ENCODE measurements at regions not wholly inside any gene's neighbourhood (a gene's known extent, or its start where the extent isn't known, plus 50 kb on each side); places are given as distances from the start of the nearest gene placed in this dataset.

GRCh38 chr9:126125577-126125976, 201.1 kb upstream of the MVB12B start:
- DNase-seq (ENCODE audit: low read depth in 2 of 2): no peak

DNA sequence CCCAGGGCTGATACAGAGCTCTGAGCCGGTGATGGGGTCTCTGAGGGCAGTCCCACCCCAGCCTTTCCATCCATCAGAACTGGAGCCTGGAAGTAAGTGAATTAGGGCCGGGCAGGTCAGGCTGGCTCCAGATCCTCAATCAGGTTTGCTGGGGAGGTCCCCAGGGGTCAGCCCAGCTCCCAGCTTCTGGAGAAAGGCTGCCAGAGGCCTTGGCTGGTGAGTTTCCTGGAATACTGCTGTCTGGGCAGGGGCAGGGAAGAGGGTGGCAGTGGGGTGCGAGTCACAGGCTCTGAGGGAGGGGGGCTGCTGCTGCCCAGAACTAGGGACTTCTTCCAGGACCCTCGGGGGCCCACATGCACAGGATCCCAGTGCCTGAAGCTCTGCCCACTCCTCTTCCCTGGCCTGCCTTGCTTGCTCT, 200.6 kb upstream of the MVB12B start:
- no peak for DNase-seq (ENCODE audit: low read depth in 2 of 2)

DNA sequence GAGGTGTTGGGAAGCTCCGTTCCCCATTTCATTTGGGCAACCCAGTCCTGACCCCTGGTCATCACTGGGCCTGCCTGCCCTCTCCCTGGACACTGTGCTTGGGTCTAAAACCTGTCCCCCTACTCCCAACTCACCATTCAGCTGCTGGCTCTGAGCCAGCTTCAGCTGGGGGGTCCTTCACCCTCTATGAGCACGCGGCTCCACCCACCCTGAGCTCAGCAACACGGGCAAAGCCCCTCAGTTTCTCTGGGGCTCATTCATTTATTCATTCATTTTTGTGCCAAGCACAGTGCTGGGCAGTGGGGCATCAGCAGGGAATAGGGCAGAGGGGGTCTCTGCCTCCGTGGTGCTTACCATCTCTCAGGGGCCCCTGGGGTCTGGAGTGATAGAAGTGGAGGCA, 199.8 kb upstream of the MVB12B start:
- DNase-seq (ENCODE audit: low read depth in 2 of 2): no peak

GRCh38 chr9:126127591-126127990, 199.0 kb upstream of the MVB12B start:
- no peak for DNase-seq (ENCODE audit: low read depth in 2 of 2)

GRCh38 chr9:126128494-126129142, 198.0 kb upstream of the MVB12B start:
- no peak for DNase-seq (ENCODE audit: low read depth in 2 of 2)

DNA sequence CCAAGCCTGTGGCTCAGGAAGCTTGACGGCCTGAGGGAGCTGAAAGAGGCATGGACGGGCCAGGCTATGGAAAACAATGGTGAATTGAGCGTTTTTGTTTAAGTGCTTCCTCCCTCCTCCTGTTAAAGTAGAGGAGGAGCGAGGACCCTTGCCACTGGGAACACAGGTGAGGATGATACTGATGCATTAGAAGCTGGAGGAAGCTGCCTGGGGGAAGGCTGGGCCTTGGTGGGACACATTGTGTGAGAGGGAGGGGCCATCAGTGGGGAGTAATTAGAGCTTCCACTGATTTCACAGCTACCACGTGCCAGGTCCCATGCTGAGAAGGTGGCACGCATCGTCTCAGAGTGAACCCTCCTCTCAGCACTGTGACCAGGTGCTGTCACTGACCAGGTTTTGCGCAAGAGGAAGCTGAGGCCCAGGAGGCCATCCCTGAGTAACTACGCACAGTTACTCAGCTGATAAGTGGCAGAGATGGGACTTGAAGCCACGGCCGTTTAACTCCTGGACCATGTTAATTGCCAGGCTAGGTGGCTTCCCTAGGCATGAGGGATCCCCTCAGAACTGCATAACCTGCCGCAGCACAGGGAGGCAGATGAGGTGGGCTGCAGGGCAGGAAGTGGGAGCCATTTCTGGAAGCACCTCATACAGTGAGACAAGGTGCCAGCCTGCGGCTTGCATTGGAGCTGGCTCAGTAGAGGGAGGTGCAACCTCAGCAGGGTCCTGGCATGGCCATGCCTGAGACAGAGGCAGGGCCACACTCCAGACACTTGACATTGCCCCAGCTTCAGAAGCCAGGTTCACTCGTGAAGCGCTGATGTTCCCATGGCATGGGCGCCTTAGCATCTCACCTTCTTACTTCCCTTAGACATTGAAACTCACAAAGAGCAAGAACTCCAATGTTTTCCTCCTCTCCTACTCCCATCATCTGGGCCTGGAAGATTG, 195.3 kb upstream of the MVB12B start:
- no peak for DNase-seq (ENCODE audit: low read depth in 2 of 2)

DNA sequence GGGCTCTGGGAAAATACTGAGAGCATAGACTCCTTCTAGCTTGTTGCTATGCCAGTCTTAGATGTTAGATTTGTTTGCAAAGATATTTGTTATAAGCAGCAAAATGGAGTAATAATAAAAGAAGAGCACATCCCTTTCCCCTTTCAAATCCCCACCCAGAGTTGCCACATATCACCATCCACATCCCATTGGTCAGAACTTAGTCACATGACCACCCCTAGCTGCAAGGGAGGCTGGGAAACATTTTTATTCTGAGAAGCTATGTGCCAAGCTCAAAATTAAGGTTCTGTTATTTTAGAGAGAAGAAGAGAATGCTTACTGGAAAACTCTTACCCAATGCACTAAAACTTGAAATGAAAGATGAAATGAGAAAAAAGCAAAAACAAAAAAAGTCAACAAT, 193.9 kb upstream of the MVB12B start:
- no peak for DNase-seq (ENCODE audit: low read depth in 2 of 2)

DNA sequence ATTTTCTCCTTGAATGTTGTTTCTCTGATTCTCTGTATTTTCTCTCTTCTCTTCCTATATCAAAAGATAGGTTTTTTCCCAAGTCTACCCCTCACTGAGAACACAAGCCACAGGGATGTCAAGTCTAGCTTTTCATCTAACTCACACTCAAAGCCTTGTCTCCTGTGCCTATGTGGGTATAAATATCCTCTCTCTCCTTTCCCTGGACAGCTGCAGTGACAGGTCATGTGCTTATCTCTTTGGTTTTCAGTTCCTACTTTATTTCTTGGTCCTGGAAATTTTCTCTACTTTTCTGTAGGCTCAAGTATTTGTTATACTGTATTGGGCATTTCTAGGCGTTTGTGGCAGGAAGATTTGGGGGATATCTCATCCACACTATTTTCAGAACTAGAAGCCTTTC, 182.4 kb upstream of the MVB12B start:
- DNase-seq (ENCODE audit: low read depth in 2 of 2): no peak

DNA sequence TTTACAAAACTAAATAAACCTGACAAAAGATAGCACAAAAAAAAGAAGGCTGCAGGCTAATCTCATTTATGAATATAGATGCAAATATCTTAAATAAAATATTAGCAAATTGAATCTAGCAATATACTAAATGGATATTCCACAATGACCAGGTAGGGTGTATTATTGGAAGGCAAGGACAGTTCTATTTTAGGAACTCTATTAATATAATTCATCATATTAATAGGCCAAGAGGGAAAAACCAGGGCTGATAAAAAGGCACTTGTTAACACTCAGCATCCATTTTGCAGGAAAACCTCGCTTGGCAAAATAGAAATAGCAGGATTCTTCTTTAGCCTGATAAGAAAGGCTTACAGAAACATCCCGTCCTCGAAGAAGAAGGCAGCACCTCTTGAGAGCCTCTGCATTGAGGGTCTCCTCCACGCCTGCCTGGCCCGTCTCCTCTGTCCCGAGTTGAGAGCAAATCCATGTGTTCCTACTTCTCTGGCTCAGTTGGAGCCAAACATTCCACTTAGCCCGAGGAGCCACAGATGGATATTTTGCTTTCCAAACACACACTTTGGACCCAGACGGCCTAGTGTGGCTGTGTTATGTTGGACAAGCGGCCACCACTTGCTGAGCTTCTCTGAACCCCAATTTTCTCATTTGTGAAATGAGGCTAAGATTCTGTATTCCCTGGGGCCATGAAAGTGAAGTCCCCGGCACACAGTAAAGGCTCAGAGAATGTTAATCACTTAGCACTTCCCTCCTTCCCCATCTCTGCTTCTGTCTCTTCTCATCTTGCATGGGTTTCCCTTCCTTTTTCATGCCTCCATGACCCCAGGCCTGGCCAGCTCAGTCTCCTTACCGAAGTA, 181.8 kb upstream of the MVB12B start:
- DNase-seq (ENCODE audit: low read depth in 2 of 2): no peak

GRCh38 chr9:126145887-126146253, 180.8 kb upstream of the MVB12B start:
- no peak for DNase-seq (ENCODE audit: low read depth in 2 of 2)

- DNase-seq (ENCODE audit: low read depth in 2 of 2): peak in 1 of 2 experiments; percentile 17
Measured at GRCh38 chr9:126146254-126147145, 180.1 kb upstream of the MVB12B start.

DNA sequence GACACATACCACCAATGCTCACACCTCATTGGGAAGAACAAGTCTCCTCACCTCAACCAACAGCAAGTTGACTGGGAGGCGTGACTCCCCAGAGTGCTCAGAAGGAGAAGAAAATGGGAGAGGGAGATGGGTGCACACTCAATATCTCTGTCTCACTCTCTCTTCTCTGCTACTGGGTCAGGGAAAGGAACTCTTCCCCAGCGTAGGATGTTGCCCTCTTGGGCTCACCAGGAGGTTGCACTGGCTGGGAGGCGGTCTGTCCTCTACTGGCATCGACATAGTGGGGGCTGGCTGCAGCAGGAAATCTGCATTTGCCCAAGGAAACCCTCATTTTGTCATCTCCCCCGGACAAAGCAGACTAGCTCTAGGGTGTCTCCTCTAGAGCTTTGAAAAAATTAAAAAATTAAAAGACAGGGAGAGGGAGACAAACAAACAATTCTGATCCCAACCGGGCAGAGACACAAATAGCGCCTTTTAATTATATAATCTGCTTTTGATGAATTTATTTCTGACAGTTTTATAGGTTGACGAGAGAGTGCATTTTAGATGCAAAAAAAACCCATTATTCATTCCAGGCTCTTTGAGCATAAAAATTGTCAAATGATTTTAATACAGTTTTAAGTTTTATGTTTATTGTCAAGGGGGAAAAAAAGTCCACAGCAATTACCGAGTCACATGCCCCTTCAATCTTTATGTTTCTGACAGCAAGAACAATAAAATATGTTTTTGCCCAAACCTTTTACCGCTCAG, 179.3 kb upstream of the MVB12B start:
- no peak for DNase-seq (ENCODE audit: low read depth in 2 of 2)

GRCh38 chr9:126147936-126148870, 178.4 kb upstream of the MVB12B start:
- DNase-seq (ENCODE audit: low read depth in 2 of 2): no peak

GRCh38 chr9:126148994-126149393, 177.6 kb upstream of the MVB12B start:
- DNase-seq (ENCODE audit: low read depth in 2 of 2): no peak

DNA sequence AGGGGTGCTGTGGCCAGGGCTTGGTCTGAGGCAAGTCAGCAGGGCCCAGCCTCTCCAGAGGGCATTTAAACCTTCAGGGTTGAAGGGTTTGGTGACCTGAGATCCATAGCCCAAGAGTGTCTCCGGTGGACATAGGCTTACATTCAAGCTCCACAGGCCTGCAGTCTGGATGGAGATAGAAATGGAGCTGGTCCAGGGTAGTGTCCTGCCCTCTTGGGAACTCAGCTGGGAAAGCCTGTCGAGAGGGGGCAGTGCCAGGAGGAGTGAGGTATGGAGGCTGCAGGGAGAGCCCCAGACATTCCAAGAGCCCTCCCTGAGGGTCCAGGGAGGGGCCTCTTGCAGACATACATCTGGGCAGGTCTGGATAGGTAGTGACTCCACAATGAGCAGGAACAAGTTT, 177.0 kb upstream of the MVB12B start:
- DNase-seq (ENCODE audit: low read depth in 2 of 2): no peak

DNA sequence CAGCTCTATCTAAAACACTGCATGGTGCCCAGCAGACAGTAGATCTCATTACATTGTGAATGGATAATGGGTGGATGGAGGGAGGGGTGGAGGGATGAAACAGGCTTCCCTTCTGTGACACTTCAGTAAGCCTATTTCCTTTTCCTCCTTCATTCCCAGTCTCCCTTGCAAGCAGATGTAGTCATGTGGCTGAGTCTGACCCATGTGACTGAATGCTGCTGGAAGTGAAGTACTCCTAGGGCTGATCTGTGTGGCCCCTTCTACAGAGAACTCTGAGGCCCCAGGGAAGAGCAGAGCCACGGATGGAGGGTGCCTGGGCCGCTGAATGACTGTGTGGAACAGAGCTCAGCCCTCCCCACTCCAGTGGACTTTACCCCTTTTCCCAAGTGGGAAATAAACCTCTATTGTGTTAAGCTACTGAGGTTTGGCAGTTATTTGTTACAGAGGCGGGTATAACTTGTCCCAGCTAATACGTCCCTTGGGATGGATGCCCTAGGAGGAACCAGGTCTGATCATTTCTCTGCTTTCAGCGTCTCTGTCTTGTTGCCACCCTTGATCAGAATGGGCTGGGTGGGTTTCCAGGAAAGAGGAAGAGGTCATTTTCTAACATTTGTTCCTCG, 176.1 kb upstream of the MVB12B start:
- no peak for DNase-seq (ENCODE audit: low read depth in 2 of 2)

DNA sequence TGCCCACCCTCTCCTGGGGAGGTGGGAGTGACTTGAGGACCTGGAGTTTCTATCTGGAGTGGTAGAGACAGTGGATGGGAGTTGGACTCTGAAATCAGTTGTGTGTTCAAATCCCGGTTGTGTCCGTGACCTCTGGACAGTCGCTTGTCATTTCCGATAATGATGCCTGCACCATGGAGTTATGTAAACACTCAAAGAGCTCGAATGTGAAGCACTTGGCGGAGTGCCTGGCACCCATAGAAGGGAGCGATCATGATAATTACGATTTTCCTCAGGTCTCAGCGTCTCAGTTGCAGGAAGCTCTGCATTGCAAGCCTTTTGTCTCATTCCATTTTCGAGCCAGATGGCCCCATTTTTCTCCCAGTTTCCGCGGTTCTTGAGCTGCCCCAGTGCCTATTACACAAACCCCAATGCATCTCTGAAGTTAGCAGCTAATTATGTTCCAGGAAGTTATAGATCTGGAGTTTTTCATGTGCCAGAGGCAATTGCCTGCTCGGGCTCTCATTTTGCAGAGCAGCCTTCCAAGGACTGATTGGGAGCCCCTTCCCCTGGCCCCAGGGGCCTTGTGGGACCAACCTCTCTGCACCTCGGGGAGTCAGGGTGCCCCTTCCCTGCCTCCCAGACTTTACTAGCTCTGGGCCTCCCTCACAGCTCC, 175.5 kb upstream of the MVB12B start:
- DNase-seq (ENCODE audit: low read depth in 2 of 2): no peak

DNA sequence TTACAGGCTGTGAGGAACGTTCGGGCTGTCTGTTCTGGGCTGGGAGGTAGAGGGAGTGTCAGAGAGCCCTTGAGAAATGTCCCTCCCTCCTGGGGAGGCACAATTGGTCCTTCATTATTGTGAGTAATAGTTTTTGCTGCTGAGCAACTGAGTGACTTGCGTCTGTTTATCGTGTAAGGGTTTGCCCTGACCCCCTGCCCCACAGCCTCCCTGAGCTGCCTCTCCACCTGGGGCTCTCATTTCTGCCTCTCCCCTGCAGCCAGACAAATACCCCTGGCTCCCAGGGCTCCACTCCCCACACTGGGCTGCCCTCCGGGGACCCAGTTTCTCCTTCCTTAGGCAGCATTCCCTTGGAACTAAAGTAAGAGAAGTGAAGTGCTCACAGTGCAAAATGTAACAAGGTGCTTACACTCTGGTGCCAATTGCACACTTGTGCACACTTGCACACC, 174.9 kb upstream of the MVB12B start:
- DNase-seq (ENCODE audit: low read depth in 2 of 2): no peak

All from stimulated activated CD4-positive, alpha-beta T cell treated with anti-CD3 and anti-CD28 coated beads, Interleukin-12 subunit alpha, Interleukin-12 subunit beta, amount 100 ng/mL, for 24 hours (primary cell).